SK-N-MC (cell line): ENCODE measurements at regions not wholly inside any gene's neighbourhood (a gene's known extent, or its start where the extent isn't known, plus 50 kb on each side); places are given as distances from the start of the nearest gene placed in this dataset.

Source experiments
- EZH2 ChIP-seq: fragments of 200-600 bp; sonication (generic); IDR thresholded peaks from one replicate; pipeline ENCODE4 v1.6.1; 2017; ENCODE audit warnings: antibody characterized with exemption
- FOXP2 ChIP-seq: optimal IDR thresholded peaks from 2 replicates; pipeline ENCODE3; 2011; ENCODE audit warnings: mild to moderate bottlenecking, moderate library complexity; ENCODE audit not compliant: insufficient read depth; ENCODE audit errors: extremely low read length, control extremely low read depth
- POLR2AphosphoS5 ChIP-seq: IDR thresholded peaks from 2 replicates; pipeline ENCODE4 v1.6.1; 2012; ENCODE audit warnings: mild to moderate bottlenecking, low read depth, low read length, borderline replicate concordance

DNA sequence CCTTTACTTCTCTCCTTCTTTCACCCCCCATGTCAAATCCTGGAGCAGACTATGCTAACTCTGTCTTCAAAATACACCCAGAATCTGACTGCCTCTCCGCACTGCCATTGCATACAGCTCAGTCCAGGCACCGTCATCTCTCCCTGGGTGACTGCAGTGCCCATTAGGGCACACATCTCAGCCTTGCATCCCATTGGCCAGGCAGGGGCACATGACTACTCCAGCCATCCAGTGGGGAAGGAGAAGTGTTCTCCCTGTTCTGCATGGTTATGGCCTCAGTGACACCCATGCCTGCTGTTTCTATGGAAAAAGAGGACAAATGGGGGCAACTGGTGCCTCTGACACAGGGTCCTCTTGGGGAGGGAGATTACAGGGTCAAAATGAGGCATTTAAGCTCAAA, 270.5 kb downstream of the MATN1 start:
- TF ChIP-seq EZH2: no peak
- TF ChIP-seq POLR2AphosphoS5: no peak
- TF ChIP-seq FOXP2: no peak
